Sigmoid colon (tissue), 6 donors: ENCODE measurements at regions not wholly inside any gene's neighbourhood (a gene's known extent, or its start where the extent isn't known, plus 50 kb on each side); places are given as distances from the start of the nearest gene placed in this dataset.
"Not testable (repeated sequence)": the region's sequence is repeated elsewhere in the genome, so short reads cannot be mapped to it uniquely, and the experiment has no call there.

ENCODE experiments used
- DNase-seq: peaks from one replicate; pipeline ENCODE4 v3.0.0-alpha.2; 2019
- H3K27ac ChIP-seq, 4 donors: fragments of 200-600 bp; sonication (generic); one replicate each; pipeline ENCODE4 v1.5.1; 2016 to 2019; ENCODE audit warnings: mild to moderate bottlenecking in 1 of 4
- H3K27me3 ChIP-seq, 3 donors: fragments of 200-600 bp; sonication (generic); one replicate each; pipeline ENCODE4 v1.5.1; 2019; ENCODE audit warnings: mild to moderate bottlenecking in 1 of 3
- H3K36me3 ChIP-seq, 4 donors: fragments of 200-600 bp; sonication (generic); one replicate each; pipeline ENCODE4 v1.5.1; 2016 to 2019
- H3K4me1 ChIP-seq, 4 donors: fragments of 200-600 bp; sonication (generic); one replicate each; pipeline ENCODE4 v1.5.1; 2017 to 2019
- H3K4me3 ChIP-seq, 4 donors: fragments of 200-600 bp; sonication (generic); one replicate each; pipeline ENCODE4 v1.5.1; 2017 to 2019; ENCODE audit warnings: mild to moderate bottlenecking in 2 of 4, moderate library complexity in 1 of 4
- H3K9me3 ChIP-seq, 4 donors: fragments of 200-600 bp in 3 of 4; sonication (generic) in 3 of 4; one replicate each; pipeline versions ENCODE4 v1.5.1 to v1.6.1; 2013 to 2019
- CTCF ChIP-seq, 4 experiments: fragments of 450-650 bp in 3 of 4; fragments of 200-600 bp in 1 of 4; IDR thresholded peaks; one replicate each; pipeline ENCODE4 v1.5.1; 2016 to 2019; ENCODE audit warnings: antibody characterized with exemption in 4 of 4, mild to moderate bottlenecking in 3 of 4, moderate library complexity in 2 of 4
- EP300 ChIP-seq, 4 donors: sonication (generic); formaldehyde crosslinking; IDR thresholded peaks; one replicate each; pipeline ENCODE4 v1.6.1; 2017; ENCODE audit warnings: antibody characterized with exemption in 4 of 4
- POLR2A ChIP-seq, 2 donors: fragments of 450-650 bp; IDR thresholded peaks; one replicate each; pipeline ENCODE4 v1.6.1; 2016; ENCODE audit warnings: antibody characterized with exemption in 2 of 2, mild to moderate bottlenecking in 2 of 2, moderate library complexity in 2 of 2
- POLR2AphosphoS5 ChIP-seq, 4 donors: sonication (generic); formaldehyde crosslinking; IDR thresholded peaks; one replicate each; pipeline ENCODE4 v1.6.1; 2017; ENCODE audit warnings: antibody characterized with exemption in 4 of 4
- WGBS, 2 donors: extraction: QIAGEN DNeasy Blood & Tissue Kit; methylation state at CpG; one replicate each; pipeline ENCODE4 v1.1.7; 2013; 5-methylcytosine and 5-hydroxymethylcytosine counted together
- intact Hi-C: fragments of 100-400 bp; cut with DNase I; formaldehyde crosslinking; loops from one replicate; pipeline ENCODE4 v1.15.1; 2023
- donor health status: healthy with polysubstance abuse.
- donor health status: healthy.

DNA sequence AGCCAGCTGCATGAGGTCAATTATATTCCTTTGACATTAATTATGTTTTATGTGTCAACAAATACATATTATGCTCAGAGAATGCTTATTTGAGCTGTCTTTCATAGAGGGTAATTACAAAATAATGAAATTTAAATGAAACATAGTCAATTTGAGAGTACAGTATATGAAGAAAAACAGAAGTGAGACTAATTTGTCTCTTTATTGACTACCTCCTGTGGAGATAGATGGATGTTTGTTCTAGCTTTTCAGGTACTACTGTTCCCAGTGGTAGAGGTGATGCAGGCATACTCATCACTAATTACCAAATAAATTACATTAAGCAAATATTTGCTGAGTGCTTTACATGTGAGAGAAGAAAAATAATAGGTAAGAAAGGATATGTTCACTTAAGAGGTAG, 1129.6 kb downstream of the OTOL1 start:
- Histone ChIP-seq H3K27me3 (no peaks in the 10 kb centered on the region), H3K4me3 (no peak overlapping the region), H3K27ac (no peak overlapping the region), H3K36me3 (no peaks in the 10 kb centered on the region), H3K4me1 (no peaks in the 10 kb centered on the region), H3K9me3 (peaks cover 0 to 2% (median 0%) of the 10 kb centered on the region in 4 donors)
- intact Hi-C loops = no loop called here
- TF ChIP-seq POLR2A (IDR thresholded peaks at IDR 0.05) (no peak), CTCF (IDR thresholded peaks at IDR 0.05) (no peak), POLR2AphosphoS5 (IDR thresholded peaks at IDR 0.05) (no peak), EP300 (IDR thresholded peaks at IDR 0.05) (no peak)
- no peak for DNase-seq

- H3K9me3 ChIP-seq = no peaks in the 10 kb centered on the region
- no peaks in the 10 kb centered on the region for H3K4me1 ChIP-seq
- TF ChIP-seq EP300 (IDR thresholded peaks at IDR 0.05) = no peak
- TF ChIP-seq CTCF (IDR thresholded peaks at IDR 0.05) = no peak
- no peak for DNase-seq
- H3K27ac ChIP-seq = no peak overlapping the region
- intact Hi-C loops = no loop called here
- no peak overlapping the region for H3K4me3 ChIP-seq
- no peaks in the 10 kb centered on the region for H3K36me3 ChIP-seq
- H3K27me3 ChIP-seq = no peaks in the 10 kb centered on the region
- WGBS, 2 donors = 85 to 90% methylated on average over 3 of the region's 3 CpGs
Measured at GRCh38 chr3:162628531-162628930, 1131.9 kb downstream of the OTOL1 start.

- H3K27me3 ChIP-seq = no peaks in the 10 kb centered on the region
- no peak overlapping the region for H3K27ac ChIP-seq
- no peak overlapping the region for H3K4me3 ChIP-seq
- DNase-seq = no peak
- intact Hi-C loops = no loop called here
- H3K36me3 ChIP-seq = no peaks in the 10 kb centered on the region
- H3K9me3 ChIP-seq = no peaks in the 10 kb centered on the region
- no peaks in the 10 kb centered on the region for H3K4me1 ChIP-seq
- TF ChIP-seq POLR2AphosphoS5 (IDR thresholded peaks at IDR 0.05) (no peak), CTCF (IDR thresholded peaks at IDR 0.05) (no peak), POLR2A (IDR thresholded peaks at IDR 0.05) (no peak), EP300 (IDR thresholded peaks at IDR 0.05) (no peak)
Measured at GRCh38 chr3:162629372-162629771, 1132.8 kb downstream of the OTOL1 start.

- no peak for TF ChIP-seq CTCF (IDR thresholded peaks at IDR 0.05)
- no peak for TF ChIP-seq EP300 (IDR thresholded peaks at IDR 0.05)
- TF ChIP-seq POLR2AphosphoS5 (IDR thresholded peaks at IDR 0.05) = no peak
- TF ChIP-seq POLR2A (IDR thresholded peaks at IDR 0.05) = no peak
- no peaks in the 10 kb centered on the region for H3K4me1 ChIP-seq
- H3K27ac ChIP-seq = no peak overlapping the region
- 82 to 89% methylated on average over 2 of the region's 2 CpGs for WGBS, 2 donors
- no peaks in the 10 kb centered on the region for H3K36me3 ChIP-seq
- intact Hi-C loops = no loop called here
- H3K27me3 ChIP-seq = no peaks in the 10 kb centered on the region
- H3K9me3 ChIP-seq = no peaks in the 10 kb centered on the region
- H3K4me3 ChIP-seq = no peak overlapping the region
- DNase-seq = no peak
Measured at GRCh38 chr3:162632672-162633071, 1136.1 kb downstream of the OTOL1 start.

DNA sequence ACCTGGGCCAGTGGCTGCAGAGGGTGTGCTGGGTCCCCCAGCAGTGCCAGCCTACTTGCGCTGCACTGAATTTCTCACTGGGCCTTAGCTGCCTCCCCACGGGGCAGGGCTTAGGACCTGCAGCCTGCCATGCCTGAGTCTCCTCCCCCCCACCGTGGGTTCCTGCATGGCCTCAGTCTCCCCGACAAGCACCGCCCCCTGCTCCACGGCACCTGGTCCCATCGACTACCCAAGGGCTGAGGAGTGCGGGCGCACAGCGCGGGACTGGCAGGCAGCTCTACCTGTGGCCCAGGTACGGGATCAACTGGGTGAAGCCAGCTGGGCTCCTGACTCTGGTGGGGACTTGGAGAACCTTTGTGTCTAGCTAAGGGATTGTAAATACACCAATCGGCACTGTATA, 1143.6 kb downstream of the OTOL1 start:
- H3K36me3 ChIP-seq, H3K27ac ChIP-seq, DNase-seq, H3K4me1 ChIP-seq, H3K27me3 ChIP-seq, H3K4me3 ChIP-seq, H3K9me3 ChIP-seq, intact Hi-C loops: not testable (repeated sequence)
- WGBS, 2 donors = 91 to 96% methylated on average over 13 of the region's 13 CpGs
